GM18520 (cell line): ENCODE measurements at regions not wholly inside any gene's neighbourhood (a gene's known extent, or its start where the extent isn't known, plus 50 kb on each side); places are given as distances from the start of the nearest gene placed in this dataset.

Experiments
- ATAC-seq: cut with Tn5 transposase; IDR thresholded peaks from one replicate; pipeline ENCODE4 v1.9.1; 2021; ENCODE audit not compliant: unreplicated experiment

- no peak for ATAC-seq
Observed at GRCh38 chr3:190252080-190252479, 70.2 kb downstream of the CLDN1 start.

GRCh38 chr3:190249414-190249813 lies 72.8 kb downstream of the CLDN1 start:
- ATAC-seq: no peak

- ATAC-seq: no peak
Observed at GRCh38 chr3:190242147-190242546, 80.1 kb downstream of the CLDN1 start.

- no peak for ATAC-seq
Observed at GRCh38 chr3:190239325-190239724, 82.9 kb downstream of the CLDN1 start.

GRCh38 chr3:190238871-190239270 lies 83.4 kb downstream of the CLDN1 start:
- no peak for ATAC-seq

- ATAC-seq: no peak
Observed at GRCh38 chr3:190234621-190235020, 87.6 kb downstream of the CLDN1 start.

GRCh38 chr3:190229632-190230424 lies 92.4 kb downstream of the CLDN1 start:
- ATAC-seq: no peak

GRCh38 chr3:190227064-190227463 lies 95.2 kb downstream of the CLDN1 start:
- ATAC-seq: no peak

GRCh38 chr3:190224863-190225692 lies 97.2 kb downstream of the CLDN1 start:
- no peak for ATAC-seq

- ATAC-seq: no peak
Observed at GRCh38 chr3:190224456-190224855, 97.8 kb downstream of the CLDN1 start.

- ATAC-seq: no peak
Observed at GRCh38 chr3:190222916-190223315, 99.3 kb downstream of the CLDN1 start.

- no peak for ATAC-seq
Observed at GRCh38 chr3:190222360-190222759, 99.9 kb downstream of the CLDN1 start.

GRCh38 chr3:190220362-190220761 lies 99.7 kb upstream of the P3H2 start:
- ATAC-seq: no peak

- ATAC-seq: no peak
Observed at GRCh38 chr3:190217081-190217480, 96.4 kb upstream of the P3H2 start.

GRCh38 chr3:190213727-190214126 lies 93.0 kb upstream of the P3H2 start:
- ATAC-seq: no peak

- peak; percentile 51 for ATAC-seq
Observed at GRCh38 chr3:190210608-190211007, 89.9 kb upstream of the P3H2 start.

GRCh38 chr3:190209533-190209932 lies 88.8 kb upstream of the P3H2 start:
- ATAC-seq: no peak

- ATAC-seq: no peak
Observed at GRCh38 chr3:190208196-190208595, 87.5 kb upstream of the P3H2 start.

- peak; percentile 74 for ATAC-seq
Observed at GRCh38 chr3:190205739-190206138, 85.0 kb upstream of the P3H2 start.

- no peak for ATAC-seq
Observed at GRCh38 chr3:190204200-190204599, 83.5 kb upstream of the P3H2 start.

- no peak for ATAC-seq
Observed at GRCh38 chr3:190197346-190197763, 76.7 kb upstream of the P3H2 start.

GRCh38 chr3:190194506-190194905 lies 73.8 kb upstream of the P3H2 start:
- no peak for ATAC-seq
